ENCODE measurements at regions not wholly inside any gene's neighbourhood (a gene's known extent, or its start where the extent isn't known, plus 50 kb on each side); places are given as distances from the start of the nearest gene placed in this dataset.

DNA sequence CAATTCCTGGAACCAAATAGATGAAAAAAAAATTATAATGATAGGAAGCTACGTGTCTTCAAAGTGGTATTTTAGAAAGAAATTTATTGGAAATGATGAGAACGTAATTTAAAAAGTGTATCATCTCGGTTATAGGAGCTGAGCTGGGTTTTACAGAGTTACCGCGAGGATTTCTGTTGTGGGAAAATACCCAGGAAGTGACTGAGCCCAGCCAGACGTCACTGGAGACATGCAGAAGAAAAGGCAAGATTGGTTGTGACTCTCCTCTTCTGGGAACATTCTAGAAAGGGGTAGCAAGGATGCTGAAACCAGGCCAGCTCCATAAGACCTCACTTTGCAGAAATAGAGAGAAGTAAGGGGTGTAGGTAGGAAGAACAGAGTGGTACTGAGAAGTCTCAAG is 95.9 kb upstream of the ADGRF1 start:
- TF ChIP-seq RBBP5 (IDR thresholded peaks at IDR 0.05; ENCODE audit: borderline replicate concordance, insufficient read depth, low read length, poor library complexity, severe bottlenecking) (no peak), GABPA (tag; conservative IDR thresholded peaks at IDR 0.05; ENCODE audit: low read depth) (no peak), CCNT2 (IDR thresholded peaks at IDR 0.05; ENCODE audit: borderline replicate concordance, extremely low read depth, insufficient read length, low read depth, low read length) (no peak), BRF1 (IDR thresholded peaks at IDR 0.05; ENCODE audit: borderline replicate concordance, extremely low read depth, insufficient read length) (no peak), CTCF (IDR thresholded peaks at IDR 0.05 in 2 of 3, conservative IDR thresholded peaks at IDR 0.05 in 1 of 3; ENCODE audit: insufficient read depth in 2 of 3, low read depth in 1 of 3, low read length in 3 of 3) (no peak), PCBP2 (IDR thresholded peaks at IDR 0.05; ENCODE audit: low read depth, low read length, poor library complexity, severe bottlenecking) (no peak)
